OCI-LY7 (cell line): ENCODE measurements at regions not wholly inside any gene's neighbourhood (a gene's known extent, or its start where the extent isn't known, plus 50 kb on each side); places are given as distances from the start of the nearest gene placed in this dataset.

Experiments
- BruUV-seq: library from RNA; stranded (reverse); fragments of 400-500 nt; replicated peaks from 2 replicates; lab custom pipeline; 2021; lab: Mats Ljungman, UMichigan
- CTCF ChIA-PET: fragments of 300-600 bp; sonication (Branson Sonifier 250); formaldehyde crosslinking; loops from one replicate; lab custom pipeline; 2022; ENCODE audit warnings: antibody characterized with exemption; ENCODE audit not compliant: unreplicated experiment; lab: Charles Lee
- POLR2A ChIA-PET: fragments of 300-600 bp; sonication (Branson Sonifier 250); formaldehyde crosslinking; loops from one replicate; lab custom pipeline; 2022; ENCODE audit warnings: antibody characterized with exemption; lab: Charles Lee
- DNase-seq: peaks from one replicate; pipeline ENCODE4 v3.0.0-alpha.2; 2015; ENCODE audit warnings: low spot score
- H2AFZ ChIP-seq: fragments of 200-600 bp; sonication (generic), shearing (Covaris generic); 2 replicates; pipeline ENCODE4 v1.6.1; 2014; ENCODE audit warnings: mild to moderate bottlenecking, antibody characterized with exemption, low read length, moderate library complexity
- H3K27ac ChIP-seq: fragments of 200-600 bp; sonication (generic); 2 replicates; pipeline ENCODE4 v1.5.1; 2014; ENCODE audit warnings: mixed run types, low read depth, mild to moderate bottlenecking, moderate library complexity, low read length, inconsistent platforms; ENCODE audit not compliant: poor library complexity, severe bottlenecking
- H3K36me3 ChIP-seq: fragments of 200-600 bp; sonication (generic); 2 replicates; pipeline ENCODE4 v1.6.1; 2014; ENCODE audit warnings: mild to moderate bottlenecking, antibody characterized with exemption, low read length, moderate library complexity, mixed read lengths; ENCODE audit not compliant: insufficient read depth
- H3K4me1 ChIP-seq: fragments of 200-600 bp; sonication (generic); 2 replicates; pipeline ENCODE4 v1.5.1; 2014; ENCODE audit warnings: mild to moderate bottlenecking, low read length; ENCODE audit not compliant: insufficient read depth, poor library complexity, severe bottlenecking
- H3K4me2 ChIP-seq: fragments of 200-600 bp; sonication (generic); 2 replicates; pipeline ENCODE4 v1.6.1; 2014; ENCODE audit warnings: mild to moderate bottlenecking, low read length
- H3K4me3 ChIP-seq: fragments of 200-600 bp; sonication (generic); 2 replicates; pipeline ENCODE4 v1.5.1; 2014; ENCODE audit warnings: mild to moderate bottlenecking, low read depth, low read length; ENCODE audit not compliant: poor library complexity, severe bottlenecking
- H3K79me2 ChIP-seq: fragments of 200-600 bp; sonication (generic); 2 replicates; pipeline ENCODE4 v1.6.1; 2016; ENCODE audit warnings: low read depth, mild to moderate bottlenecking, low read length, moderate library complexity, mixed read lengths; ENCODE audit not compliant: insufficient read depth
- H3K9me2 ChIP-seq: fragments of 200-600 bp; sonication (generic); 2 replicates; pipeline ENCODE4 v1.6.1; 2016; ENCODE audit warnings: mild to moderate bottlenecking, low read length, mixed read lengths; ENCODE audit not compliant: insufficient read depth
- H3K9me3 ChIP-seq: fragments of 200-600 bp; sonication (generic); 2 replicates; pipeline ENCODE4 v1.6.1; 2014; ENCODE audit warnings: mild to moderate bottlenecking, mixed run types, low read length, mixed read lengths
- H4K20me1 ChIP-seq: fragments of 200-600 bp; sonication (generic); 2 replicates; pipeline ENCODE4 v1.6.1; 2014; ENCODE audit warnings: mild to moderate bottlenecking, antibody characterized with exemption, low read length, moderate library complexity, mixed read lengths; ENCODE audit not compliant: insufficient read depth
- CTCF ChIP-seq: fragments of 200-600 bp; sonication (generic); conservative IDR thresholded peaks from 2 replicates; pipeline ENCODE4 v1.5.1; 2014; ENCODE audit warnings: mild to moderate bottlenecking, antibody characterized with exemption, low read length, moderate library complexity, mixed read lengths
- EZH2phosphoT487 ChIP-seq: fragments of 200-600 bp; sonication (generic); IDR thresholded peaks from 2 replicates; pipeline ENCODE4 v1.6.1; 2018; ENCODE audit warnings: low read depth, borderline replicate concordance, mild to moderate bottlenecking, mixed run types, antibody characterized with exemption, low read length, moderate library complexity, mixed read lengths
- intact Hi-C: fragments of 100-400 bp; cut with micrococcal nuclease; formaldehyde crosslinking; loops from one replicate; pipeline ENCODE4 v1.10.0; 2022; ENCODE audit not compliant: unreplicated experiment

- no TSS peak for BruUV-seq
- intact Hi-C loops: no loop called here
- TF ChIP-seq CTCF (no peak), EZH2phosphoT487 (no peak)
- Histone ChIP-seq H3K9me2 (no peaks in the 10 kb centered on the region), H3K4me2 (no peak overlapping the region), H3K4me1 (no peaks in the 10 kb centered on the region), H3K79me2 (no peaks in the 10 kb centered on the region), H3K4me3 (no peak overlapping the region), H2AFZ (no peak overlapping the region), H4K20me1 (no peaks in the 10 kb centered on the region), H3K36me3 (no peaks in the 10 kb centered on the region), H3K27ac (no peak overlapping the region), H3K9me3 (no peaks in the 10 kb centered on the region)
- no peak for DNase-seq
- ChIA-PET CTCF (no interaction called here), POLR2A (no interaction called here)
Measured at GRCh38 chr11:97756571-97757335, 1264.0 kb upstream of the CNTN5 start.

GRCh38 chr11:97761175-97761574 is 1259.6 kb upstream of the CNTN5 start:
- ChIA-PET POLR2A (no interaction called here), CTCF (no interaction called here)
- intact Hi-C loops: no loop called here
- Histone ChIP-seq H3K4me3 (no peak overlapping the region), H3K9me3 (no peaks in the 10 kb centered on the region), H2AFZ (no peak overlapping the region), H3K4me1 (no peaks in the 10 kb centered on the region), H3K79me2 (no peaks in the 10 kb centered on the region), H4K20me1 (no peaks in the 10 kb centered on the region), H3K4me2 (no peak overlapping the region), H3K9me2 (no peaks in the 10 kb centered on the region), H3K27ac (no peak overlapping the region), H3K36me3 (no peaks in the 10 kb centered on the region)
- no peak for TF ChIP-seq CTCF
- TF ChIP-seq EZH2phosphoT487: no peak
- no peak for DNase-seq
- BruUV-seq: no TSS peak

- Histone ChIP-seq H2AFZ (no peak overlapping the region), H3K9me2 (no peaks in the 10 kb centered on the region), H3K79me2 (no peaks in the 10 kb centered on the region), H3K4me3 (no peak overlapping the region), H3K36me3 (no peaks in the 10 kb centered on the region), H3K9me3 (no peaks in the 10 kb centered on the region), H3K4me2 (no peak overlapping the region), H3K4me1 (no peaks in the 10 kb centered on the region), H4K20me1 (no peaks in the 10 kb centered on the region), H3K27ac (no peak overlapping the region)
- no TSS peak for BruUV-seq
- no peak for DNase-seq
- POLR2A ChIA-PET: interaction anchor here (0.7 kb wide), 1 partner anchor 16 kb away, joined by 3 read pairs; no protein-coding TSS in a partner anchor
- CTCF ChIA-PET: no interaction called here
- intact Hi-C loops: no loop called here
- TF ChIP-seq CTCF (no peak), EZH2phosphoT487 (no peak)
Measured at GRCh38 chr11:97764193-97764592, 1256.6 kb upstream of the CNTN5 start.
